ENCODE measurements at regions not wholly inside any gene's neighbourhood (a gene's known extent, or its start where the extent isn't known, plus 50 kb on each side); places are given as distances from the start of the nearest gene placed in this dataset.

DNA sequence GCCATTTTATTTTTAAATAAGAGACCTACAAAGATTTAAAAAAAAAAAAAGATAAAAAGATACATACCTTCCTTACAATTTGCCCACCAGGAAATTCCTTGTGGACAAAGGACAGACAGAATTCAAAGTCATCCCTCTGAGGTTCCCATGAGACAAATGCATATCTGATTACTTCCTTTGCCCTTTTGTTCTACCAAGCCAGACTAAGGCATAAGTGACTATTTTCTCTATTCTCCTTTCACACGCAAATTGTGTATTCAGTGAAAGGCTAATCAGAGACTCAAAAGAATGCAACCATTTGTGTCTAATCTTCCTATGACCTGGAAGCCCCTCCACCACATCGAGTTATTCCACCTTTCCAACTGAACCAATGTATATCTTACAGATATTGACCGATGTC, 691.7 kb downstream of the FAM133A start:
- Mint-ChIP-seq H3K36me3 (ENCODE audit: insufficient read depth) (no peaks in the 10 kb centered on the region), H3K27me3 (no peaks in the 10 kb centered on the region), H3K27ac (no peak overlapping the region), H3K9me3 (ENCODE audit: low read depth) (peaks cover 12% of the 10 kb centered on the region), H3K4me3 (ENCODE audit: low read depth) (no peak overlapping the region), H3K4me1 (ENCODE audit: low read depth) (peaks cover 6% of the 10 kb centered on the region)
- no peak for DNase-seq (ENCODE audit: low spot score, unreplicated experiment)
- no peak for TF ChIP-seq CTCF (IDR thresholded peaks at IDR 0.05; ENCODE audit: unreplicated experiment)

GRCh38 chrX:94366616-94367015, 692.6 kb downstream of the FAM133A start:
- H3K27me3 Mint-ChIP-seq = no peaks in the 10 kb centered on the region
- no peak for DNase-seq (ENCODE audit: low spot score, unreplicated experiment)
- H3K36me3 Mint-ChIP-seq (ENCODE audit: insufficient read depth) = no peaks in the 10 kb centered on the region
- no peak for TF ChIP-seq CTCF (IDR thresholded peaks at IDR 0.05; ENCODE audit: unreplicated experiment)
- H3K9me3 Mint-ChIP-seq (ENCODE audit: low read depth) = peaks cover 8% of the 10 kb centered on the region
- H3K4me3 Mint-ChIP-seq (ENCODE audit: low read depth) = no peak overlapping the region
- H3K4me1 Mint-ChIP-seq (ENCODE audit: low read depth) = peaks cover 6% of the 10 kb centered on the region
- H3K27ac Mint-ChIP-seq = no peak overlapping the region

DNA sequence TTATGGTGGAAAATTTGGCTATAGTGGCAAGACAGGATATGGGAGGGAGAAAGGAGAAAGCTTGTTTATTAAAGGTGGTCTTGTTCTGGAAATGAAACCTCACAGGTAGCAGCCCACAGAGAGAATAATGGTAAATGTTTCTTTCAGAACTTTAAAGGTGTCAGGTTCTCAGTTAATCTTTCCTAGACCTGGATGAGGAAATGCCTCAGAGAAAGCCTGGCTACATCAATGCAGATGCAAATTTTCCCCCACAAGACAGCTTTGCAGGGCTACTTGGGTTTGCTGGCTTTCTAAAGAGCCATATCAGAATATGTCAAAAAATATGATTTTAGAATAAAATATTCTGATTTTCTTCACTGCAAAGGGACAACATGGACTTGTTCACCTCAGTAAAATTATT, 715.0 kb downstream of the FAM133A start:
- Mint-ChIP-seq H3K4me3 (ENCODE audit: low read depth) (no peak overlapping the region), H3K9me3 (ENCODE audit: low read depth) (peaks cover 33% of the 10 kb centered on the region), H3K27ac (no peak overlapping the region), H3K36me3 (ENCODE audit: insufficient read depth) (no peaks in the 10 kb centered on the region), H3K4me1 (ENCODE audit: low read depth) (no peaks in the 10 kb centered on the region), H3K27me3 (no peaks in the 10 kb centered on the region)
- TF ChIP-seq CTCF (IDR thresholded peaks at IDR 0.05; ENCODE audit: unreplicated experiment) = no peak
- no peak for DNase-seq (ENCODE audit: low spot score, unreplicated experiment)

- TF ChIP-seq CTCF (IDR thresholded peaks at IDR 0.05; ENCODE audit: unreplicated experiment) = no peak
- H3K9me3 Mint-ChIP-seq (ENCODE audit: low read depth) = peaks cover 24% of the 10 kb centered on the region
- H3K4me1 Mint-ChIP-seq (ENCODE audit: low read depth) = no peaks in the 10 kb centered on the region
- DNase-seq (ENCODE audit: low spot score, unreplicated experiment) = no peak
- H3K27me3 Mint-ChIP-seq = no peaks in the 10 kb centered on the region
- no peak overlapping the region for H3K4me3 Mint-ChIP-seq (ENCODE audit: low read depth)
- peaks cover 2% of the 10 kb centered on the region for H3K36me3 Mint-ChIP-seq (ENCODE audit: insufficient read depth)
- no peak overlapping the region for H3K27ac Mint-ChIP-seq
Measured at GRCh38 chrX:94400488-94400887, 726.5 kb downstream of the FAM133A start.

DNA sequence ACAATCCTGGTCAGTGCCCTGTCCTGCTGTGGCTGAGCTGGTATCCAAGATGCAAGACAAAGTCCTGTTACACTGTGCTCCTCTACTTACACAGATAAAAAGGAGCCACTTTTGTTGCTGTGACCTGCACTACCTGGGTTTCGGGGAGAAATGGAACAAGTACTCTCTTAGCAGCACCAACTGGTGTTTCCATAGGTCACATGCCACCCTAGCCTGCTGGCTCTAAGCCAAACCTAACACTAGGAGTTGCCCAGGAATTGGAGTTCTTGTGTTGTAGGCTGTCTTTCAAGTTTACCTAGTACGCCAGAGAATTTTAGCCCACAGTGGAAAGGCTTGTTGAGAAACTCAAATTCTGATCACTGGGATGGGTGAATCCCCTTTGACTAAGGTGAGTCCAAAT, 727.4 kb downstream of the FAM133A start:
- no peak for DNase-seq (ENCODE audit: low spot score, unreplicated experiment)
- TF ChIP-seq CTCF (IDR thresholded peaks at IDR 0.05; ENCODE audit: unreplicated experiment) = no peak
- H3K36me3 Mint-ChIP-seq (ENCODE audit: insufficient read depth) = peaks cover 2% of the 10 kb centered on the region
- H3K9me3 Mint-ChIP-seq (ENCODE audit: low read depth) = peaks cover 24% of the 10 kb centered on the region
- no peaks in the 10 kb centered on the region for H3K27me3 Mint-ChIP-seq
- no peak overlapping the region for H3K4me3 Mint-ChIP-seq (ENCODE audit: low read depth)
- no peak overlapping the region for H3K27ac Mint-ChIP-seq
- no peaks in the 10 kb centered on the region for H3K4me1 Mint-ChIP-seq (ENCODE audit: low read depth)
